ACHN (cell line): ENCODE measurements at regions not wholly inside any gene's neighbourhood (a gene's known extent, or its start where the extent isn't known, plus 50 kb on each side); places are given as distances from the start of the nearest gene placed in this dataset.

Source experiments
- DNase-seq: peaks from one replicate; pipeline ENCODE4 v3.0.0-alpha.2; 2015
- in situ Hi-C: cut with HindIII; loops from 2 replicates; pipeline ENCODE4 v1.10.0; 2017; ENCODE audit warnings: low sequenced_read_pairs, low pct_ligation_motif_present, low pct_unique_long_range_greater_than_20kb

DNA sequence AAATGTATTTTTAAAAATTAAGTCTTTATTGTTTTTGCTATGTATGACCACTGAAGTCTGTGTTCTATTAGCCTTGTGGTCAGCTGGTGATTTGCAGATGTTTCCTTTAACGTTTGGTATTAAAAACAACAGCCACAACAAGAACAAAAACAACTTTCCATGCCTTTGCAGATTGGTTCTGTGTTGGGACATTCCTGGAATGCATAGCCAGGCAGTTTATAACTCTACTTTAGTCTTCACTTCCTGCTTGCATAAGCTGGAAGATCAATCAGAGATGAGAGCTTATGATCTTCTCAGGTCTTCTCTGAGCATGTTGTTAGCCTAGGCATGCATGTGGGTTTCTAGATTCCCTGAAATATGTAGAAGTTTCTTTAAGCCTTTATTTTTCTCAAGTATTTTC, 58.9 kb upstream of the SEMA3C start:
- no peak for DNase-seq
- in situ Hi-C loops, result loop anchor here (10.0 kb wide), 1 partner anchor 277 kb away; no protein-coding TSS in a partner anchor

GRCh38 chr7:80974396-80975358, 55.8 kb upstream of the SEMA3C start:
- in situ Hi-C loops, result loop anchor here (10.0 kb wide), 1 partner anchor 280 kb away; no protein-coding TSS in a partner anchor
- DNase-seq, result no peak

GRCh38 chr7:80971225-80971624, 52.4 kb upstream of the SEMA3C start:
- no peak for DNase-seq
- in situ Hi-C loops, result loop anchor here (10.0 kb wide), 1 partner anchor 284 kb away; no protein-coding TSS in a partner anchor
